ENCODE measurements at regions not wholly inside any gene's neighbourhood (a gene's known extent, or its start where the extent isn't known, plus 50 kb on each side); places are given as distances from the start of the nearest gene placed in this dataset.
"Not testable (repeated sequence)": the region's sequence is repeated elsewhere in the genome, so short reads cannot be mapped to it uniquely, and the experiment has no call there.

DNA sequence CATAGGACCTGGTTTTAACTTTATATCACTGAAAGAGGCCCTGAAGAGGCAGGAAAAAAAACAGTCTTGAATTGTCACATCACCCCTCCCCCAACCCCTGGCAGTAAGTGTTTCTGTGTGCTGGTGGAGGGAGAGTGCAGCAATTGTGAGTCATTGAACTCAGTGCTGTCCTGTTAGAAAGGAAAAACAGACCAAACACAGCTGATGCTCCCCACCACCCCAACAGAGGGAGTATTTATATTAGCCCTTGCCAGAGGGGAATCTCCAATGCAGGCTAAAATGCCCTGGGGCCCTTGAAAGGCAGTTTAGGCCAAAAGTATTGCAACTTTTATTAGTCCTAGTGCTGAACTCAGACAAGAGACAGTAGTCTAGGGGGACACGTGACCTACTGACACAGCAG is 197.8 kb upstream of the AGTR2 start:
- no peak for TF ChIP-seq ZNF274 (IDR thresholded peaks at IDR 0.05; ENCODE audit: low read depth, low read length)
- H3K4me3 ChIP-seq (ENCODE audit: low read length) = no peak overlapping the region

- no peak overlapping the region for H3K4me3 ChIP-seq (ENCODE audit: low read length)
- no peak for TF ChIP-seq ZNF274 (IDR thresholded peaks at IDR 0.05; ENCODE audit: low read depth, low read length)
These were observed 192.5 kb upstream of the AGTR2 start for GRCh38 chrX:115978068-115978467.

DNA sequence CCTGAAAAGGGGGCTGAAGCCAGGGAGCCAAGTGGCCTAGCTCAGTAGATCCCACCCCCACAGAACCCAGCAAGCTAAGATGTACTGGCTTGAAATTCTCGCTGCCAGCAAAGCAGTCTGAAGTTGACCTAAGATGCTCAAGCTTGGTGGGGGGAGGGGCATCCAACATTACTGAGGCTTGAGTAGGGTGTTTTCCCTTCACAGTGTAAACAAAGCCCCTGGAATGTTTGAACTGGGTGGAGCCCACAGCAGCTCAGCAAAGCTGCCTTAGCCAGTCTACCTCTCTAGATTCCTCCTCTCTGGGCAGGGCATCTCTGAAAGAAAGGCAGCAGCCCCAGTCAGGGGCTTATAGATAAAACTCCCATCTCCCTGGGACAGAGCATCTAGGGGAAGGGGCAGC is 187.4 kb upstream of the AGTR2 start:
- H3K4me3 ChIP-seq (ENCODE audit: low read length) = not testable (repeated sequence)

DNA sequence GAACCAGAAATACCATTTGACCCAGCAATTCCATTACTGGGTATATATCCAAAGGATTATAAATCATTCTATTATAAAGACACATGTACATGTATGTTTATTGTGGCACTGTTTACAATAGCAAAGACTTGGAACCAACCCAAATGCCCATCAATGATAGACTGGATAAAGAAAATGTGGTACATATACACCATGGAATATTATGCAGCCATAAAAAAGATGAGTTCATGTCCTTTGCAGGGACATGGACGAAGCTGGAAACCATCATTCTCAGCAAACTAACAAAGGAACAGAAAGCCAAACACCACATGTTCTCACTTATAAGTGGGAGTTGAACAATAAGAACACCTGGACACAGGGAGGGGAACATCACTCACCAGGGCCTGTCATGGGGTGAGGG is 183.1 kb upstream of the AGTR2 start:
- not testable (repeated sequence) for H3K4me3 ChIP-seq (ENCODE audit: low read length)

GRCh38 chrX:115988825-115989224 is 181.7 kb upstream of the AGTR2 start:
- no peak for TF ChIP-seq ZNF274 (IDR thresholded peaks at IDR 0.05; ENCODE audit: low read depth, low read length)
- no peak overlapping the region for H3K4me3 ChIP-seq (ENCODE audit: low read length)

- no peak overlapping the region for H3K4me3 ChIP-seq (ENCODE audit: low read length)
- no peak for TF ChIP-seq ZNF274 (IDR thresholded peaks at IDR 0.05; ENCODE audit: low read depth, low read length)
These were observed 180.9 kb upstream of the AGTR2 start for GRCh38 chrX:115989686-115990085.

- TF ChIP-seq ZNF274 (IDR thresholded peaks at IDR 0.05; ENCODE audit: low read depth, low read length) = no peak
- H3K4me3 ChIP-seq (ENCODE audit: low read length) = no peak overlapping the region
These were observed 161.2 kb upstream of the AGTR2 start for GRCh38 chrX:116009346-116009745.

DNA sequence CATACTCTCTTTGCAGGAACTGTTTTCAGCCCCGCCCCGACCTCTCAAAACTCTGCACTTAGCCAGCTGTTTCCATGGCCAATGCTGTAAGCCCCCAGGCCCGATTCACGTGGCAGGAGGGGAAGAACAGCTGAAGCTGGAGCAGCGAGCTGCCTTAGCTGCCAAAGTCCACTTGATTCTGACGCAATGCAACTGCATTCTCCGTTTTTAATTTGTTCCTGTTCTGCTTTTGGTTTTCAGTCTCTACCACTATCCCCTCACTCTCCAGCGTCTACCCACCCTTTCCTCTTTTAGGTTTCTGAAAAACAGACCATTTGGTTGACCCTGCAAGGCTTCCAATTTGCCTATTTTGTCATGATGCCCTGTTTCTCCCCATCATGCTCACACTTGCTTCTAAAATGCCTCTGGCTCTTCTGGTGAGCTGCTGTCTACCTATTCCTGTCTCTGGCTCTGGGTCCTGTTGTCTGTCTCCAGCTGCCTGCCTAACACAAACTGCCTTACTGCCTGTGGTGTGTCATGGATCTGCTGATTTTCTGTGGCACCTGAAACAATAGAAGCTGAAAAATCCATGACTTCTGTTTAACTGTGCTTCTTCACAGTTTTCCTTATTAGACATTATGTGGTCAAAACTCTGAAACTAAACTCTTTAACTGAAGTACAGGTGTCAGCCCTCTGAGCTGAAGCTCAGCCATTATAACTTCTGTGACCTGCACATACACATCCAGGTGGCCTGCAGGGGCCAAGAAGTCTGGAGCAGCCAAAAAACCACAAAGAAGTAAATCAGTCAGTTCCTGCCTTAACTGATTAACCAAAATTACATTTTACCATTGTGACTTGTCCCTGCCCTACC is 160.5 kb upstream of the AGTR2 start:
- no peak for TF ChIP-seq ZNF274 (IDR thresholded peaks at IDR 0.05; ENCODE audit: low read depth, low read length)

DNA sequence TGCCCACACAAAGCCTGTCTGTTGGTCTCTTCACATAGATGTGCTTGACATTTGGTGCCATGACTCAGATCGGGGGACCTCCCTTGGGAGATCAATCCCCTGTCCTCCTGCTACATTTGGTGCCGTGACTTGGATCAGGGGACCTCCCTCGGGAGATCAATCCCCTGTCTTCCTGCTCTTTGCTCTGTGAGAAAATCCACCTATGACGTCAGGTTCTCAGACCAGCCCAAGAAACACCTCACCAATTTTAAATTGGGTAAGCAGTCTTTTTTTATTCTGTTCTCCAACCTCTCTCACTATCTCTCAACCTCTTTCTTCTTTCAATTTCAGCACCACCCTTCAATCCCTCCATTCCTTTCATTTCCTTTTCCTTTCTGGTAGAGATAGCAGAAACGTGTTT is 159.6 kb upstream of the AGTR2 start:
- no peak overlapping the region; the same call in 1 of the 2 replicates for H3K4me3 ChIP-seq (ENCODE audit: low read length)
- no peak for TF ChIP-seq ZNF274 (IDR thresholded peaks at IDR 0.05; ENCODE audit: low read depth, low read length)

More for the DNA sequence above, 160.5 kb upstream of the AGTR2 start:
- peak overlapping the region; percentile 44; the same call in 1 of the 2 replicates for H3K4me3 ChIP-seq (ENCODE audit: low read length)

GRCh38 chrX:116031331-116031730 is 139.2 kb upstream of the AGTR2 start:
- TF ChIP-seq ZNF274 (IDR thresholded peaks at IDR 0.05; ENCODE audit: low read depth, low read length) = no peak

More at GRCh38 chrX:116031331-116031730, 139.2 kb upstream of the AGTR2 start:
- H3K4me3 ChIP-seq (ENCODE audit: low read length) = no peak overlapping the region
